ENCODE measurements at regions not wholly inside any gene's neighbourhood (a gene's known extent, or its start where the extent isn't known, plus 50 kb on each side); places are given as distances from the start of the nearest gene placed in this dataset.

GRCh38 chr3:166593776-166594175 lies 756.6 kb upstream of the BCHE start:
- TF ChIP-seq RFX5 (IDR thresholded peaks at IDR 0.05) (no peak), CTCF (IDR thresholded peaks at IDR 0.05) (no peak), POLR2A (IDR thresholded peaks at IDR 0.05; ENCODE audit: low read length) (no peak), HDAC2 (IDR thresholded peaks at IDR 0.05) (no peak)
